H1 (cell line): ENCODE measurements at regions not wholly inside any gene's neighbourhood (a gene's known extent, or its start where the extent isn't known, plus 50 kb on each side); places are given as distances from the start of the nearest gene placed in this dataset.

Experiments
- CTCF ChIA-PET: fragments of 300-600 bp; sonication (Branson Sonifier 250); formaldehyde crosslinking; loops from one replicate; lab custom pipeline; 2021; ENCODE audit not compliant: partially characterized antibody; lab: Charles Lee
- POLR2A ChIA-PET: fragments of 300-600 bp; sonication (Branson Sonifier 250); formaldehyde crosslinking; loops from one replicate; lab custom pipeline; 2021; ENCODE audit warnings: inconsistent platforms; ENCODE audit not compliant: partially characterized antibody; lab: Charles Lee
- DNase-seq, 2 experiments: peaks; one replicate each; pipeline versions ENCODE4 v3.0.0 to v3.0.0-alpha.2; 2010 to 2022; ENCODE audit warnings: low spot score in 2 of 2, low read depth in 1 of 2, mixed read lengths in 1 of 2
- FAIRE-seq: peaks from 2 replicates; lab custom pipeline; 2011; peaks lifted over from hg19 to GRCh38; lab: Jason Lieb, UNC
- H2AFZ ChIP-seq: 2 replicates; pipeline ENCODE4 v1.8.1; 2012; ENCODE audit warnings: low read length, inconsistent platforms
- H2AK5ac ChIP-seq: 2 replicates; pipeline ENCODE4 v1.6.1; 2013; ENCODE audit warnings: low read depth, low read length
- H2BK120ac ChIP-seq: replicated peaks from 2 replicates; pipeline ENCODE3; 2013; ENCODE audit warnings: low read depth, low read length, inconsistent platforms
- H2BK12ac ChIP-seq: 2 replicates; pipeline ENCODE4 v1.6.1; 2013; ENCODE audit warnings: low read depth, low read length
- H2BK15ac ChIP-seq: 2 replicates; pipeline ENCODE4 v1.6.1; 2013; ENCODE audit warnings: low read length
- H2BK20ac ChIP-seq: 2 replicates; pipeline ENCODE4 v1.6.1; 2013; ENCODE audit warnings: low read length
- H2BK5ac ChIP-seq: 2 replicates; pipeline ENCODE4 v1.6.1; 2013; ENCODE audit warnings: low read depth, low read length
- H3K14ac ChIP-seq: 2 replicates; pipeline ENCODE4 v1.6.1; 2013; ENCODE audit warnings: inconsistent platforms; ENCODE audit not compliant: insufficient read length
- H3K18ac ChIP-seq: 2 replicates; pipeline ENCODE4 v1.6.1; 2013; ENCODE audit warnings: low read length; ENCODE audit errors: extremely low read depth
- H3K23ac ChIP-seq: 2 replicates; pipeline ENCODE4 v1.6.1; 2013; ENCODE audit warnings: inconsistent platforms; ENCODE audit not compliant: insufficient read length
- H3K23me2 ChIP-seq: 2 replicates; pipeline ENCODE4 v1.6.1; 2013; ENCODE audit warnings: low read depth, low read length
- H3K27ac ChIP-seq: 2 replicates; pipeline ENCODE4 v1.6.1; 2011; ENCODE audit warnings: low read depth, low read length, inconsistent platforms
- H3K27me3 ChIP-seq, 4 experiments: replicated peaks in 1 of 4; 1 replicate in 1 of 4; 2 replicates in 3 of 4; pipeline versions ENCODE4 v1.6.1 to v1.8.1; 2011 to 2013; ENCODE audit warnings: low read length in 3 of 4, mild to moderate bottlenecking in 3 of 4, inconsistent platforms in 2 of 4, mixed read lengths in 2 of 4, moderate library complexity in 1 of 4; ENCODE audit not compliant: control insufficient read depth in 3 of 4, insufficient read depth in 3 of 4; ENCODE audit errors: extremely low read depth in 1 of 4
- H3K36me3 ChIP-seq, 4 experiments: 2 replicates each; pipeline versions ENCODE4 v1.6.1 to v1.8.1; 2011 to 2013; ENCODE audit warnings: mild to moderate bottlenecking in 4 of 4, low read length in 3 of 4, moderate library complexity in 2 of 4, control low read depth in 1 of 4, inconsistent platforms in 1 of 4; ENCODE audit not compliant: insufficient read depth in 4 of 4, control insufficient read depth in 2 of 4
- H3K4ac ChIP-seq: replicated peaks from 2 replicates; pipeline ENCODE3; 2013; ENCODE audit warnings: low read length, low read depth, mixed read lengths, inconsistent platforms; ENCODE audit not compliant: insufficient read length
- H3K4me1 ChIP-seq, 4 experiments: replicated peaks in 1 of 4; 1 replicate in 1 of 4; 2 replicates in 3 of 4; pipeline versions ENCODE4 v1.6.1 to v1.8.1; 2011 to 2013; ENCODE audit warnings: low read length in 3 of 4, inconsistent platforms in 2 of 4, mixed read lengths in 1 of 4; ENCODE audit not compliant: insufficient read depth in 4 of 4, control insufficient read depth in 3 of 4
- H3K4me2 ChIP-seq, 2 experiments: 2 replicates each; pipeline versions ENCODE4 v1.6.1 to v1.8.1; 2011 to 2013; ENCODE audit warnings: low read depth in 2 of 2, low read length in 2 of 2, control low read depth in 1 of 2, inconsistent platforms in 1 of 2, mild to moderate bottlenecking in 1 of 2; ENCODE audit not compliant: insufficient read depth in 1 of 2
- H3K4me3 ChIP-seq, 4 experiments: fragments of 200-600, 300-600 bp in 1 of 4; sonication (generic), shearing (Covaris generic), sonication (Bioruptor Twin) in 1 of 4; 2 replicates each; pipeline versions ENCODE4 v1.5.1 to v1.8.1; 2011 to 2016; ENCODE audit warnings: low read length in 4 of 4, low read depth in 3 of 4, control low read depth in 2 of 4, inconsistent platforms in 2 of 4, mild to moderate bottlenecking in 2 of 4, mixed read lengths in 1 of 4, moderate library complexity in 1 of 4; ENCODE audit not compliant: insufficient read depth in 2 of 4; ENCODE audit errors: extremely low read depth in 1 of 4
- H3K56ac ChIP-seq: replicated peaks from 2 replicates; pipeline ENCODE3; 2013; ENCODE audit warnings: low read depth, mild to moderate bottlenecking, mixed read lengths, low read length, inconsistent platforms; ENCODE audit not compliant: insufficient read length
- H3K79me1 ChIP-seq: 2 replicates; pipeline ENCODE4 v1.6.1; 2013; ENCODE audit warnings: low read depth, low read length, control low read depth
- H3K79me2 ChIP-seq, 2 experiments: 2 replicates each; pipeline versions ENCODE4 v1.6.1 to v1.8.1; 2012 to 2013; ENCODE audit warnings: low read length in 2 of 2, mild to moderate bottlenecking in 2 of 2, inconsistent platforms in 1 of 2; ENCODE audit not compliant: insufficient read depth in 2 of 2, control insufficient read depth in 1 of 2
- H3K9ac ChIP-seq, 4 experiments: replicated peaks in 1 of 4; 1 replicate in 1 of 4; 2 replicates in 3 of 4; pipeline versions ENCODE4 v1.6.1 to v1.8.1; 2011 to 2013; ENCODE audit warnings: low read depth in 3 of 4, low read length in 3 of 4, control low read depth in 2 of 4, mild to moderate bottlenecking in 2 of 4, moderate library complexity in 2 of 4, inconsistent platforms in 1 of 4; ENCODE audit errors: extremely low read depth in 1 of 4
- H3K9me3 ChIP-seq, 2 experiments: 2 replicates each; pipeline versions ENCODE4 v1.6.1 to v1.8.1; 2012 to 2013; ENCODE audit warnings: mild to moderate bottlenecking in 2 of 2, moderate library complexity in 2 of 2, control low read depth in 1 of 2, inconsistent platforms in 1 of 2, low read depth in 1 of 2, low read length in 1 of 2, mixed read lengths in 1 of 2; ENCODE audit not compliant: insufficient read depth in 2 of 2
- H4K20me1 ChIP-seq, 2 experiments: replicated peaks in 1 of 2; 2 replicates each; pipeline versions ENCODE3 to v1.8.1; 2011 to 2013; ENCODE audit warnings: inconsistent platforms in 2 of 2, low read length in 2 of 2, mild to moderate bottlenecking in 1 of 2; ENCODE audit not compliant: insufficient read depth in 2 of 2, control insufficient read depth in 1 of 2
- H4K5ac ChIP-seq: 2 replicates; pipeline ENCODE4 v1.6.1; 2013; ENCODE audit warnings: low read length, low read depth, mixed read lengths, inconsistent platforms; ENCODE audit not compliant: insufficient read length
- H4K8ac ChIP-seq: 2 replicates; pipeline ENCODE4 v1.8.0; 2013; ENCODE audit warnings: mild to moderate bottlenecking, moderate library complexity, low read length, inconsistent platforms; ENCODE audit not compliant: insufficient read depth; ENCODE audit errors: extremely low read depth
- H4K91ac ChIP-seq: replicated peaks from 2 replicates; pipeline ENCODE3; 2013; ENCODE audit warnings: low read length, mixed read lengths, inconsistent platforms; ENCODE audit not compliant: insufficient read length
- CEBPB ChIP-seq: IDR thresholded peaks from 2 replicates; pipeline ENCODE4 v1.6.1; 2012; ENCODE audit warnings: low read depth, low read length
- CHD1 ChIP-seq: IDR thresholded peaks from 2 replicates; pipeline ENCODE4 v1.6.1; 2012; ENCODE audit warnings: low read depth, low read length, improper control_type of control experiment
- CREB1 ChIP-seq: IDR thresholded peaks from 2 replicates; pipeline ENCODE4 v1.6.1; 2012; ENCODE audit warnings: inconsistent platforms
- EGR1 ChIP-seq: IDR thresholded peaks from 2 replicates; pipeline ENCODE4 v1.6.1; 2011; ENCODE audit warnings: low read depth, low read length, borderline replicate concordance
- EZH2 ChIP-seq: fragments of 200-600 bp; sonication (generic); IDR thresholded peaks from 2 replicates; pipeline ENCODE4 v1.7.1; 2012; ENCODE audit warnings: low read depth, mild to moderate bottlenecking, moderate library complexity, low read length, inconsistent platforms; ENCODE audit not compliant: severe bottlenecking
- HDAC2 ChIP-seq, 2 experiments: fragments of 300-600 bp in 1 of 2; sonication (generic) in 1 of 2; IDR thresholded peaks; 2 replicates each; pipeline ENCODE4 v1.6.1; 2011 to 2012; ENCODE audit warnings: low read depth in 2 of 2, low read length in 2 of 2, mild to moderate bottlenecking in 2 of 2, moderate library complexity in 2 of 2, borderline replicate concordance in 1 of 2, inconsistent platforms in 1 of 2
- POLR2A ChIP-seq, 2 experiments: IDR thresholded peaks; 1 replicate in 1 of 2; 2 replicates in 1 of 2; pipeline ENCODE4 v1.6.1; 2011; ENCODE audit warnings: low read depth in 2 of 2, low read length in 2 of 2, mild to moderate bottlenecking in 2 of 2; ENCODE audit errors: control extremely low read depth in 1 of 2
- POLR2AphosphoS5 ChIP-seq: IDR thresholded peaks from 2 replicates; pipeline ENCODE4 v1.6.1; 2011; ENCODE audit warnings: low read depth, low read length
- RXRA ChIP-seq: IDR thresholded peaks from 2 replicates; pipeline ENCODE4 v1.6.1; 2011; ENCODE audit warnings: low read depth, mild to moderate bottlenecking, low read length, moderate library complexity; ENCODE audit not compliant: insufficient read depth
- TBP ChIP-seq: IDR thresholded peaks from 2 replicates; pipeline ENCODE4 v1.6.1; 2011; ENCODE audit warnings: low read depth, low read length, improper control_type of control experiment
- ZNF274 ChIP-seq: IDR thresholded peaks from 2 replicates; pipeline ENCODE4 v1.7.0; 2012; ENCODE audit warnings: low read length, borderline replicate concordance; ENCODE audit errors: extremely low read depth
- WGBS, 2 experiments: shearing (Covaris generic) in 1 of 2; methylation state at CpG; one replicate each; pipeline versions ENCODE4 v1.1.6 to v1.1.7; 2013 to 2015; ENCODE audit warnings: low lambda C conversion rate in 2 of 2, mixed read lengths in 2 of 2, inconsistent platforms in 1 of 2, low coverage in 1 of 2, missing lambda C conversion rate in 1 of 2; ENCODE audit not compliant: insufficient replicate concordance in 2 of 2, insufficient coverage in 1 of 2, insufficient read length in 1 of 2; ENCODE audit errors: extremely low coverage in 1 of 2, missing lambda C conversion rate in 1 of 2; 5-methylcytosine and 5-hydroxymethylcytosine counted together
- TF ChIP-seq, protein P1 (sequence below): IDR thresholded peaks from 2 replicates; pipeline ENCODE4 v1.6.1; 2012; ENCODE audit warnings: low read length, inconsistent platforms

- Histone ChIP-seq H3K9me3 (no peaks in the 10 kb centered on the region), H2BK12ac (no peak overlapping the region), H4K5ac (no peak overlapping the region), H3K79me2 (no peaks in the 10 kb centered on the region), H4K8ac (no peak overlapping the region; the same call in 1 of the 2 replicates), H2AFZ (no peak overlapping the region), H2AK5ac (no peak overlapping the region), H3K4me3 (no peak overlapping the region; a peak in 2 of 8 replicates), H3K27me3 (no peaks in the 10 kb centered on the region), H3K14ac (no peak overlapping the region), H2BK5ac (no peak overlapping the region), H3K9ac (no peak overlapping the region), H3K23me2 (no peaks in the 10 kb centered on the region), H2BK20ac (no peak overlapping the region), H3K4me1 (peaks cover 5 to 12% (median 9%) of the 10 kb centered on the region in 4 experiments), H2BK120ac (no peak overlapping the region), H3K56ac (no peak overlapping the region), H3K4ac (no peak overlapping the region), H3K18ac (no peak overlapping the region), H3K23ac (no peak overlapping the region), H3K36me3 (no peaks in the 10 kb centered on the region), H2BK15ac (no peak overlapping the region), H3K4me2 (peak overlapping the region; percentile 25 to 43; a peak in 1 of 4 replicates), H4K91ac (no peak overlapping the region), H4K20me1 (no peaks in the 10 kb centered on the region), H3K79me1 (no peaks in the 10 kb centered on the region), H3K27ac (no peak overlapping the region; the same call in 1 of the 2 replicates)
- FAIRE-seq (no peak), DNase-seq (no peak)
- WGBS, 2 experiments = 82% methylated on average over 7 of the region's 7 CpGs; no CpG with 5 or more reads in 1 of the 2 experiments
- ChIA-PET CTCF (interaction anchor here (0.7 to 1.7 kb wide), 3 partner anchors 9 to 503 kb away, joined by 3 to 4 read pairs (median 3); no protein-coding TSS in a partner anchor), POLR2A (no interaction called here)
- no peak for TF ChIP-seq CEBPB
- TF ChIP-seq EGR1 = no peak
- no peak for TF ChIP-seq TBP
- TF ChIP-seq HDAC2 (IDR thresholded peaks at IDR 0.05; ENCODE audit: borderline replicate concordance in 1 of 2, low read depth in 2 of 2, low read length in 2 of 2) = no peak
- TF ChIP-seq CHD1 = no peak
- no peak for TF ChIP-seq POLR2A (IDR thresholded peaks at IDR 0.05; ENCODE audit: control extremely low read depth in 1 of 2, low read depth in 2 of 2, low read length in 2 of 2)
- no peak for TF ChIP-seq EZH2
- no peak for TF ChIP-seq ZNF274
- no peak for TF ChIP-seq POLR2AphosphoS5
- TF ChIP-seq CREB1 = no peak
- TF ChIP-seq RXRA = no peak
- TF ChIP-seq, protein P1, sequence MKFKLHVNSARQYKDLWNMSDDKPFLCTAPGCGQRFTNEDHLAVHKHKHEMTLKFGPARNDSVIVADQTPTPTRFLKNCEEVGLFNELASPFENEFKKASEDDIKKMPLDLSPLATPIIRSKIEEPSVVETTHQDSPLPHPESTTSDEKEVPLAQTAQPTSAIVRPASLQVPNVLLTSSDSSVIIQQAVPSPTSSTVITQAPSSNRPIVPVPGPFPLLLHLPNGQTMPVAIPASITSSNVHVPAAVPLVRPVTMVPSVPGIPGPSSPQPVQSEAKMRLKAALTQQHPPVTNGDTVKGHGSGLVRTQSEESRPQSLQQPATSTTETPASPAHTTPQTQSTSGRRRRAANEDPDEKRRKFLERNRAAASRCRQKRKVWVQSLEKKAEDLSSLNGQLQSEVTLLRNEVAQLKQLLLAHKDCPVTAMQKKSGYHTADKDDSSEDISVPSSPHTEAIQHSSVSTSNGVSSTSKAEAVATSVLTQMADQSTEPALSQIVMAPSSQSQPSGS = no peak
These were observed 301.2 kb upstream of the SPAG17 start for GRCh38 chr1:118486199-118486598.
